GM21367 (cell line): ENCODE measurements at regions not wholly inside any gene's neighbourhood (a gene's known extent, or its start where the extent isn't known, plus 50 kb on each side); places are given as distances from the start of the nearest gene placed in this dataset.

Source experiments
- ATAC-seq: cut with Tn5 transposase; IDR thresholded peaks from one replicate; pipeline ENCODE4 v1.9.1; 2021; ENCODE audit not compliant: unreplicated experiment

DNA sequence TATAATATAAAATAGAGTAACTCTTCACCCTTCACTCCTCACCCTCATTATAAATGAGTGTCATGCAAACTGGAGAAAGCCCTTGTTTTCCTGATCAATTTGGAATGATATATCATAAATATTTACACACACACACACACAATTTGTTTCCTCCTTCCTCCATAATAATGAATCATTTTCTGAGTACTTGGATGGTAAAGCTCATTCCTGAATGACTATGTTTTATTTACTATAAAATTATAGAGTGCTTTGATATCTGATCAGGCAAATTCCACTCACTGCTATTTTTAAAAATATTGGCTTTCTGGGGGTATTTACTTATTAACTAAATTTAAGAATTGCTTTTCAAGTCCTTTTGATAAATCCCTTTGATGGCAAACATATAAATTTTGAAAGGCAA lies 1125.5 kb upstream of the CNTNAP5 start:
- ATAC-seq: no peak

GRCh38 chr2:122905431-122905830 lies 1119.7 kb upstream of the CNTNAP5 start:
- ATAC-seq: no peak

- ATAC-seq: no peak
These were observed 1116.9 kb upstream of the CNTNAP5 start for GRCh38 chr2:122908159-122908558.

DNA sequence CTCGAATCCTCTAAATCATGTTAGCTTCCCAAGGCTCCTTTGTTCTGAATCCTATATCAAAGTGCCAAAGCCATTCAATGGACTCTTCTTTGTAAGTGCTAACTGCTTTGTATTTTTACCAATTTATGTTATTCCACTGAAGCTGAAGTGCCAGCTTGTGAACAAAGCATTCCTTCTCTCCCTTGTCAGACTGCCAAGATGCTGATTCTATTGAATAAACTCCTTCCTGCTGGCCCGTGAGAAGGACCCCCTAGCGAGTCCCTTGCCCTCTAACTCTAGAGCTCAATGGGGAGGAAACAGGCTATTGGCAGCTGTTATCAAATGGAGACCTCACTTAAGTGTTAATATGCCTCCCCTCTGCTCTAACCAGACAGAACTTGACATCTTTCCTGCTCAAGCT lies 1097.9 kb upstream of the CNTNAP5 start:
- no peak for ATAC-seq

DNA sequence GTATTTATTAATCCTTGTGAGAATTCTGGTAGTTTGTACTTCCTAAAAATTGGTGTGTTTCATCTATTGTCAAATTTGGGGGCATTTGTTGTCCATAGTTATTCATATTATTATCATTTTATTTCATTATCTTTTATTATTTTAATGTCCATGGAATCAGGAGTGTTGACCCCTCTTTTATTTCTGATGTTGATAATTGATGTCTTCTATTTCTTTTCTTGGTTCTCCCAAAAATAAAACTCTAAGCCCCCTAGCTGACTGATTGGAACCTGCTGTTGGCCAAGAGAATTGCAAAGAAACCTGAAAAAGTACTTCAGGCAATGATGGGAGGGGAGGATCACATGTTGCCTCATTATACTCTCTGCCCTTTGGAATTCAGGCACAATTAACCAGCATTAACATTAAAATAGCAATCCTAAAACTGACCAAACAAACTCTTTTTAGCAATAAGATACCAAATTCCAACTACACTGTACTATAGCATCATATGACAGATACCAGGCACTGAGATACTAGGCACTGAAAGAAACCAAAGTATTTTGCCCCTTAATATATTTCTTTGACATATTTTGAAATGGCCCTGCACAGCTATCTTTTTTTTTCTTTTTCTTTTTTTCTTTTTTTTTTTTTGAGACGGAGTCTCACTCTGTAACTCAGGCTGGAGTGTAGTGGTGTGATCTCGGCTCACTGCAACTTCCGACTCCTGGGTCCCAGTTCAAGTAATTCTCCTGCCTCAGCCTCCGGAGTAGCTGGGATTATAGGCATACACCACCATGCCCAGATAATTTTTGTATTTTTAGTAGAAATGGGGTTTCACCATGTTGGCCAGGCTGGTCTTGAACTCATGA lies 1097.2 kb upstream of the CNTNAP5 start:
- no peak for ATAC-seq

GRCh38 chr2:122929347-122929746 lies 1095.7 kb upstream of the CNTNAP5 start:
- ATAC-seq: no peak

DNA sequence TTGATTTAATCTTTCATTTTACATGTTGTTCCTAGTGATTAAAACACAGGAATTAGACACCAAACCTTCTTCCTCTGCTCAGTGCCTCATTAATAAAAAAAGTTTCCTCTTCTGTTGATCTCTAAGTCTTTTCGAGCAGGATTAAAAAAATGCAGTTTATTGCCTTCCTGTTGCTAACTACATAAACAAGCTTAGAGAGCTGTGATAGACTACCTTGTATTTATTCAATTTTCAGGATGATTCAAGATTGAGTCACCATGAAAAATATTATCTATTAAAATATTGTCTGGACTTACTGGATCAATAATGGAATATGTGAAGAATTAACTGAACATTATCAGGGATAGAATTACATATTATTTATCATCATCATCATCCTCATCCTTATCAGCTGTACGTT lies 1089.6 kb upstream of the CNTNAP5 start:
- ATAC-seq: no peak

GRCh38 chr2:122939796-122940195 lies 1085.3 kb upstream of the CNTNAP5 start:
- ATAC-seq: no peak

DNA sequence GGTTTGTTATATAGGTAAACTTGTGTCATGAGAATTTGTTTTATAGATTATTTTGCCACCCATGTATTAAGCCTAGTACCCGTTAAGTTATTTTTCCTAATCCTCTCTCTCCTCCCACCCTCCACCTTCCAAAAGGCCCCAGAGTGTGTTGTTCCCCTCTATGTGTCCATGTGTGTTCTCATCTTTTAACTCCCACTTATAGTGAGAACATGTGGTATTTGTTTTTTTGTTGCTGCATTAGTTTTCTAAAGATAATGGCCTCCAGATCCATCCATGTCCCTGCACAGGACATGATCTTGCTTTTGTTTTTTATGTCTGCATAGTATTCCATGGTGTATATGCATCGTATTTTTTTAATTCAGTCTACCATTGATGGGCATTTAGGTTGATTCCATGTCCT lies 1075.6 kb upstream of the CNTNAP5 start:
- no peak for ATAC-seq

DNA sequence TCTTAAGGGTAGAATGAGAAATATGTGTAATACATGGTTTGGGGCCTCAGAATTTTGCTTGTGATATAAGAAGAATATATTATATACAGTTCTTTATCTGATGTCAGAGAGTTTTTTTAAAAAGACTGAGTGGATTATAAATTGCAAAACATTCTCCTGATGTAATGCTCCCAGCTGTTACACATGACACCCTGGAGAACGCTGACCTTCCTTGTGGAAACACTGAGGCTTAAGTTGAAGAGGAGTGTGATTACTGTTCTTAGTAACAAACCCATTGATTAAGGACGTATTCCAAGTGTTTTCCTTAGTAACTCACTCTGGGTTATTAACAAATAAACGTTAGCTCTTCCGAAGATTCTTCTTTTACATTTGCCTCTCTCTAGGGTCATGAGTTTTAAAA lies 1069.3 kb upstream of the CNTNAP5 start:
- no peak for ATAC-seq

DNA sequence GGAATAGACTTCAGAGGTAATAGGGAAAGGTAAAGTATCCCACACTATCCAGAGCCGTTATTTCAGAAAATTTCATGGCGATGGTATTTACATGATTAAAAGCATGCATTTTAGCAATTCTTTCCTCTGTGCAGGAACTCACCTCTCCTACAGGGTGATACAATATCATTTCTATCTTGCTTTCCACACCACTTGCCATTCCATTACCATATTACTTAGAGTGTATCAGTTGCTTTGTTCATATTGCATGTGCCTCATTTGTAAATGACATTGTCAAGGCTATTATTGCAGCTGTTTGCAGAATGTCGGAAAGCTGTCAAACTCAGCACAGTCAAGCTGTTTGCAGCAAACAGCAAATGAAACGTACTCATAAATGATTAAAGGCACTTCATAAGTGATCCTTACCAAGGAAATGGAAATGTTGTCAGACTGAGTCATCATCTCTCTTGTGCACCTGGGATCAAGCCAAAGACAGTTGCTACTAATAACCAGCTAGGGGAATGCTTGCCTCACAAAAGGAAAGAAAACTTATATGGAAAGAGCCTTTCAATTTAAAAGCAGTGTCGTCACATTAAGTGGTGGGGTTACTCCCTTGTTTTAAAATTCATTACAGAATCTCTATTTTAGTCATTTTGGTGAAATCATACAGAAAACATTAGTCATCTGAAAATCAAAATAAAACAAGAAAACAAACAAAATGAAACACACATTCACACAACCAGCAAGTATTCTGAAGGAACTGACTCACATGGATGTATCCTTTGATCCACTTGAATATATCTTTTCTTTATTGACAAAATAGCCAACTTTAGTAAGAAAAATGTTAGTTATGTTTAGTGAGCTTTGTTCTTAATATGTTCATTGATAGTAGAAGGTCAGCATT lies 1064.1 kb upstream of the CNTNAP5 start:
- ATAC-seq: no peak

DNA sequence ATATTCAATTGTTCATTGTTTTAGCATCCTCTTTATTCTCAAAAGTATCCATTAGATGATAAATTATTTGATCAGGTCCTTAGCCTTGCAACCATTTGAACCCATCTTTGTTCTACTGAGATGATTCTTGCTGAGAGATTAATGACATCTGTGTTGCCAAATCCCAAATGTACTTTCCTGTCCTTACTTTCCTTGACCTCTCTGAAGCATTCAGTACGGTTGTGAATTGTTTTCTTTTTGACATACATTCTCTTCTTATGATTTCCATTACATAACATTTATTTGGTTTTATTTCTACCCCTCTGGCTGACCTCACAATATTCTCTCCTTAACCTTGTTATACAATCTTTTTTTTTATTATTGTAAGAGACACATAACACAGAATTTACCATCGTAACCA lies 1058.6 kb upstream of the CNTNAP5 start:
- ATAC-seq: no peak

GRCh38 chr2:122977580-122977979 lies 1047.5 kb upstream of the CNTNAP5 start:
- no peak for ATAC-seq

DNA sequence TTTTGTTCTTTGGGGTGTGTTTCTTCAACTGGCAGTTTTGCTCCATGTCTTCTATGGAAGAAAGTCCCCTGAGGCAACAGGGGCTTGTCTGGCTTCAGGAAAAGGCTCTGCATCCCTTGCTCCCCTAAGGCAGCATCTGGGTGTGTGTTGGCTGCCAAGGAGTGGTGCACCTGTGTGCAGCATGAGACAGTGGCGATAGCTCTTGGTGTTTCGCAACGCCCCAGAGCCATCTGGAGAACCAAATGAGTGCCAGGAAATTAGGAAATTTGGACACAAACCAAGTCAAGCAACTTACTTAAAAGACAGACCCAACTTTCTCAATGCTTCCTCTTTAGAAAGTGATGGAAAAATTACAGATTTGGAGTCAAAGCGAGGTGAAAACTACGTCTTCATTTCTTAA lies 1044.4 kb upstream of the CNTNAP5 start:
- ATAC-seq: no peak

GRCh38 chr2:122982936-122983335 lies 1042.2 kb upstream of the CNTNAP5 start:
- no peak for ATAC-seq

DNA sequence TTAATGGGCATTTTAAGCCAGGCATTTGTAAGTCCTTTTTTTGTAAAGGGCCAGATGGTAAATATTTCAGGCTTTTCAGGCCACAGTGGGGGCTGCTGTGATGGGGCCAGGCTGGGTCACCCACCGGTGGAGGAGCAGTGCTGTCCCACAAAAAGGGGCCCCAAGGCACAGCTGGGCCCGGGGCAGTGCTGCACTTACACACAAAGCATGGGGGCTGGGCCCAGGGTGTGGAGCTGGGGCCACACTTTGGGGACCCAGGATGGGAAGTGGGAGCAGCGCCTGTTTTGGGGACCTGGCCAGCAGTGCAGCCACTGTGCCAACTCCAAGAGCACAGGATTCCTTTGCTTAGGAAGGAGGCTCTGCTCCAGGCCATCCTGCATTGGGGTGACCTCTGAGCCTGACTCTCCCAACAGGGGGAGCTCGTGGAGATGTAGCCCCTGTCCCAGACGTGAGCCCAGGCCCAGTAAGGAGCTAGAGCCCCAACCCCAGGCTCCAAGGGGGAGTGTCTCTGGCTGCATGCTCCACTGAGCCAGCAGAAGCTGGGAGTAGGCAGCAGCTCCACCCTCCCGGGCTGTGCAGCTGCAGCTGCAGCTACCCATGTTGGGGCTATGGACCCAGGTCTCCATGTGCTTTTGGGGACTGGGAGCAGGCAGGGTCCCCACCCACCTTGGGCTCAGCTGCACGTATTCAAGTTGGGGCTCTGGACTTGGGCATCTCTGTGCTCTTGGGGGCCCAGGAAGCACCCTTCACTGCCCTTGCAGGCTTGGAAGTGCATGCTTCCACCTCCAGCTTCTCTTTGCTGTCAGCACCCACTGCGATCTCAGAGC lies 1036.5 kb upstream of the CNTNAP5 start:
- no peak for ATAC-seq

DNA sequence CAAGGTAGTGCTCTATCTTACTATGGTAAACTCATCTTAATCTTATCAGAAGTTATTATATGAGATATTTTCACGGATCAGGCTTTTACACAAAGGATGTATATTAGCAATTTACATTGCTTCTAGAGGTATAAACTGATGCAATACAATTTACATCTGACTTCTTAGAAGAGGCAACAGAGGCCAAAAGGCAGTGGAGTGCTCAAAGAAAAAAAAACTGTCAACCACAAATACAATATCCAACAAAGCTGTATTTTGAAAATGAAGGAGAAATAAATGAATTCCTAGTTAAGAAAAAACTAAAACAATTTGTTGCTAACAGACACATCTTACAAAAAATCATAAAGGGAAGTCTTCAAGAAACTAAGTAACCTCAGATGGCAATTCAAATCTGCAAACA lies 1031.5 kb upstream of the CNTNAP5 start:
- ATAC-seq: no peak

DNA sequence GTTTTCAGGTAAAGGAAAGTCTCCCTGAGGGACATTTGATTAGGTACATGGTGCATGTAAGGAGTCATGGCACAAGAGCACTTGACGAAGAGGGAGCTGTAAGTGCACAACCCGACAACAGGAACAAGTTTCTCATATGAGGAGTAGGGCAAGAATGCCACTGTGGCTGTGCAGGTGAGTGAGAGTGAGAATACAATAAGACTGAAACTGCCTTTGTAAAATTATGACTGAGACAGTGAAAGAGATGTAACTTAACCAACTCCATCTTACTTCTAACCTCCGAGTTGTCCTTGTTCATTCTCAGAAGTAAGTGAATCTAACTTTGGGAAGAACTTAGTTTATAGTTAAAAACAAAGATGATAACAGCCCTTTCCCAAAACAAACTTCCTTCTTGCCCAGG lies 1025.8 kb upstream of the CNTNAP5 start:
- ATAC-seq: no peak

DNA sequence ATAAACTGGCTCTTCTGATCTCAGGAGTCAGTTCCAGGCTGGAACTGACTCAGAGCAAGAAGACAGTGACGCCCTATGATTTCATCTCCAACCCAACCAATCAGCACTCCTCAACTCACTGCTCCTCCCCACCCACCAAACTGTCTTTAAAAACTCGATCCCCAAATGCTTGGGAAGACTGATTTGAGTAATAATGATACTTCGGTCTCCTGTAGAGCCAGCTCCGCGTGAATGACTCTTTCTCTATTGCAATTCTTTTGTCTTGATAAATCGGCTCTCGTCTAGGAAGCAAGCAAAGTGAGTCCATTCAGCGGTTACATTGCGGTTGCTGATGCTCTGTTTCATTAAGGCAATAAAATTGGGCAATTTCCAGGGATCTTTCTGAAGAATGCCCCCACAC lies 1025.3 kb upstream of the CNTNAP5 start:
- no peak for ATAC-seq

- ATAC-seq: no peak
These were observed 1022.3 kb upstream of the CNTNAP5 start for GRCh38 chr2:123002660-123003248.

DNA sequence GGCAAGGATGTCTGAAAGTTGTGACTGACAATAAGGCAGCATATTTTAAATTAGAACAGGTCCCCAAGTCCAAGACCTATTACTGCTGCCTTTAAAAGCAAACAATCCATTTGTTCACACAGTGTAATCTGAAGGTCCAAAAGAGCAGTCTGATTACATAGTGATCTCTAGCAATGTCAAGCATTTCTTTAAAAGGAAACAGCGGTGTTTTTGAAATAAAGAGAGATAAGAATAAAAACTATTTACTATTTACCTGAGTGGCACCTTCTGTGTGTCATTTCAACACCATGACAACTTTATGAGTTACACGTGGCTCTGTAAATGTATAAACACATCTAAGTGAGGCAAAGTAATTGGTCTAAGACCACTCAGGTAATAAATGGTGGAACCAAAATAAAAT lies 1009.9 kb upstream of the CNTNAP5 start:
- no peak for ATAC-seq
